PC-3 (cell line): ENCODE measurements at regions not wholly inside any gene's neighbourhood (a gene's known extent, or its start where the extent isn't known, plus 50 kb on each side); places are given as distances from the start of the nearest gene placed in this dataset.

Experiments used
- ATAC-seq: fragments of 200-7000 bp; cut with Tn5 transposase; 2 replicates; pipeline ENCODE4 v1.9.1; 2020; ENCODE audit warnings: mild to moderate bottlenecking, moderate library complexity
- BruUV-seq: library from RNA; stranded (reverse); fragments of 400-500 nt; replicated peaks from 2 replicates; lab custom pipeline; 2021; lab: Mats Ljungman, UMichigan
- CTCF ChIA-PET: fragments of 300-600 bp; sonication (Branson Sonifier 250); formaldehyde crosslinking; loops from one replicate; lab custom pipeline; 2022; ENCODE audit warnings: antibody characterized with exemption; lab: Charles Lee
- POLR2A ChIA-PET: fragments of 300-600 bp; sonication (Branson Sonifier 250); formaldehyde crosslinking; loops from one replicate; lab custom pipeline; 2022; ENCODE audit warnings: antibody characterized with exemption; ENCODE audit not compliant: unreplicated experiment; lab: Charles Lee
- DNase-seq: peaks from one replicate; pipeline ENCODE4 v3.0.0-alpha.2; 2015
- H2AFZ ChIP-seq: fragments of 300-600 bp; sonication (generic); 2 replicates; pipeline ENCODE4 v1.6.0; 2016; ENCODE audit warnings: antibody characterized with exemption, low read length
- H3F3A ChIP-seq: fragments of 300-600 bp; sonication (generic); one replicate; pipeline ENCODE4 v1.6.0; 2017; ENCODE audit warnings: antibody characterized with exemption, low read length, control low read depth, mild to moderate bottlenecking; ENCODE audit not compliant: unreplicated experiment
- H3K27ac ChIP-seq: fragments of 300-600 bp; sonication (generic); 2 replicates; pipeline ENCODE4 v1.5.1; 2016; ENCODE audit warnings: mild to moderate bottlenecking, low read length
- H3K27me3 ChIP-seq: fragments of 300-600 bp; sonication (generic); 2 replicates; pipeline ENCODE4 v1.6.1; 2016; ENCODE audit warnings: low read length, mixed read lengths
- H3K36me3 ChIP-seq: fragments of 300-600 bp; sonication (generic); 2 replicates; pipeline ENCODE4 v1.6.1; 2016; ENCODE audit warnings: low read depth, mixed run types, low read length, mixed read lengths
- H3K4me1 ChIP-seq: fragments of 300-600 bp; sonication (generic); 2 replicates; pipeline ENCODE4 v1.5.1; 2016; ENCODE audit warnings: low read length; ENCODE audit not compliant: insufficient read depth
- H3K4me2 ChIP-seq: fragments of 300-600 bp; sonication (generic); 2 replicates; pipeline ENCODE4 v1.6.0; 2016; ENCODE audit warnings: low read length
- H3K4me3 ChIP-seq: fragments of 300-600 bp; sonication (generic); 2 replicates; pipeline ENCODE4 v1.5.1; 2016; ENCODE audit warnings: mild to moderate bottlenecking, low read length, mixed read lengths
- H3K79me2 ChIP-seq: fragments of 300-600 bp; sonication (generic); 2 replicates; pipeline ENCODE4 v1.6.1; 2017; ENCODE audit warnings: low read length, mixed read lengths
- H3K9ac ChIP-seq: fragments of 300-600 bp; sonication (generic); 2 replicates; pipeline ENCODE4 v1.6.0; 2016; ENCODE audit warnings: mild to moderate bottlenecking, low read length
- H3K9me2 ChIP-seq: fragments of 300-600 bp; sonication (generic); replicated peaks from 2 replicates; pipeline ENCODE4 v1.6.1; 2016; ENCODE audit warnings: mixed run types, low read length, mixed read lengths
- H3K9me3 ChIP-seq: fragments of 300-600 bp; sonication (generic); 2 replicates; pipeline ENCODE4 v1.6.1; 2016; ENCODE audit warnings: low read length, mixed read lengths
- H4K20me1 ChIP-seq: fragments of 300-600 bp; sonication (generic); 2 replicates; pipeline ENCODE4 v1.6.1; 2016; ENCODE audit warnings: low read length, mixed read lengths
- EZH2 ChIP-seq: fragments of 300-600 bp; sonication (generic); IDR thresholded peaks from one replicate; pipeline ENCODE4 v1.6.1; 2017; ENCODE audit warnings: antibody characterized with exemption, mild to moderate bottlenecking, low read length; ENCODE audit not compliant: unreplicated experiment
- EZH2phosphoT487 ChIP-seq: fragments of 300-600 bp; sonication (generic); IDR thresholded peaks from 2 replicates; pipeline ENCODE4 v1.6.1; 2018; ENCODE audit warnings: mild to moderate bottlenecking, antibody characterized with exemption, low read length, borderline replicate concordance
- intact Hi-C: fragments of 100-400 bp; cut with micrococcal nuclease; formaldehyde crosslinking; loops from 2 replicates; pipeline ENCODE4 v1.9.0; 2023
- TF ChIP-seq, protein P1 (sequence below): fragments of 300-600 bp; sonication (generic); conservative IDR thresholded peaks from 2 replicates; pipeline ENCODE4 v1.5.1; 2017; ENCODE audit warnings: antibody characterized with exemption, low read depth, mild to moderate bottlenecking, low read length

DNA sequence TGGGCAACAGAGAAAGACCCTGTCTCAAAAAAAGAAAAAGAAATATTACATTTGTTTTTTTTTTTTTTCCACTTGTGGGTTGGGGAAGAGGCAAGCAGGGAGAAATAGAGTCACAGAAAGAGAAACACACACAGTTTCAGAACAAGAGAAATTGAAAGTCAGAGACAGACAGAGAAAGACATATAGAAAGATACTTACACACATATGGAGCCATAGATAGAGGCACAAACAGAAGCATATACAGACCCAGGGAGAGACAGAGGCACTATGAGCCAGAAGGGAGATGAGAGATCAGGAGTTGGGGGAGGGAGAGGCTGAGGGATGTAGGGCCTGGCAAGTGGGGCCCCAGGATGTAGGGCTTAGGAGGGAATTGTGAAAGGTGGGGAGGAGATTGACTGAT lies 55.2 kb upstream of the GIMD1 start:
- H3K27me3 ChIP-seq = no peaks in the 10 kb centered on the region
- intact Hi-C loops = no loop called here
- peaks cover 11% of the 10 kb centered on the region for H3K4me1 ChIP-seq
- no peak for ATAC-seq
- ChIA-PET POLR2A (no interaction called here), CTCF (no interaction called here)
- no peak overlapping the region for H2AFZ ChIP-seq
- H3K27ac ChIP-seq = no peak overlapping the region
- TF ChIP-seq, protein P1, sequence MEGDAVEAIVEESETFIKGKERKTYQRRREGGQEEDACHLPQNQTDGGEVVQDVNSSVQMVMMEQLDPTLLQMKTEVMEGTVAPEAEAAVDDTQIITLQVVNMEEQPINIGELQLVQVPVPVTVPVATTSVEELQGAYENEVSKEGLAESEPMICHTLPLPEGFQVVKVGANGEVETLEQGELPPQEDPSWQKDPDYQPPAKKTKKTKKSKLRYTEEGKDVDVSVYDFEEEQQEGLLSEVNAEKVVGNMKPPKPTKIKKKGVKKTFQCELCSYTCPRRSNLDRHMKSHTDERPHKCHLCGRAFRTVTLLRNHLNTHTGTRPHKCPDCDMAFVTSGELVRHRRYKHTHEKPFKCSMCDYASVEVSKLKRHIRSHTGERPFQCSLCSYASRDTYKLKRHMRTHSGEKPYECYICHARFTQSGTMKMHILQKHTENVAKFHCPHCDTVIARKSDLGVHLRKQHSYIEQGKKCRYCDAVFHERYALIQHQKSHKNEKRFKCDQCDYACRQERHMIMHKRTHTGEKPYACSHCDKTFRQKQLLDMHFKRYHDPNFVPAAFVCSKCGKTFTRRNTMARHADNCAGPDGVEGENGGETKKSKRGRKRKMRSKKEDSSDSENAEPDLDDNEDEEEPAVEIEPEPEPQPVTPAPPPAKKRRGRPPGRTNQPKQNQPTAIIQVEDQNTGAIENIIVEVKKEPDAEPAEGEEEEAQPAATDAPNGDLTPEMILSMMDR = no peak
- TF ChIP-seq EZH2 (no peak), EZH2phosphoT487 (no peak)
- no peaks in the 10 kb centered on the region for H3K79me2 ChIP-seq
- no peak overlapping the region for H3K9ac ChIP-seq
- H3K9me2 ChIP-seq = no peaks in the 10 kb centered on the region
- H3F3A ChIP-seq = no peaks in the 10 kb centered on the region
- H4K20me1 ChIP-seq = no peaks in the 10 kb centered on the region
- no peaks in the 10 kb centered on the region for H3K36me3 ChIP-seq
- BruUV-seq = no TSS peak
- no peak overlapping the region for H3K4me3 ChIP-seq
- no peak for DNase-seq
- no peak overlapping the region for H3K4me2 ChIP-seq
- H3K9me3 ChIP-seq = no peaks in the 10 kb centered on the region

DNA sequence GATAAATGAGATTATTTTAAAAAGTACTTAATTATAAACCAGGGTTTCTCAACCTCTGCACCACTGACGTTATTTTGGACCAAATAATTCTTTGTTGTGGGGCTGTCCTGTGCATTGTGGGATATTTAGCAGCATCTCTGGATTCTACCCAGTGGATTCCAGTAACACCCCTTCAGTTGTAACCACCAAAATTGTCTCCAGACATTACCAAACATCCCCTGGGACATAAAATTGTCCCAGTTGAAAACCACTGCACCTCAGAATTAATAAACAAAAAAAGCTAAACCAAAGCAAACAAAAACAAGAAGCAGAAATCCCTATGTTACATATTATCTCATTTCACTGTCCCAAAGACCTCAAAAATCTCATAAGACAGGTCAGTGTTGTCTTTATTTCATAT lies 54.2 kb upstream of the GIMD1 start:
- H3K36me3 ChIP-seq = no peaks in the 10 kb centered on the region
- no peaks in the 10 kb centered on the region for H3K79me2 ChIP-seq
- intact Hi-C loops = no loop called here
- no peak overlapping the region for H3K4me3 ChIP-seq
- TF ChIP-seq, protein P1 = no peak
- TF ChIP-seq EZH2phosphoT487 (no peak), EZH2 (no peak)
- no peaks in the 10 kb centered on the region for H3F3A ChIP-seq
- H3K27ac ChIP-seq = no peak overlapping the region
- H3K9ac ChIP-seq = no peak overlapping the region
- no peak overlapping the region for H3K4me2 ChIP-seq
- no peak for DNase-seq
- CTCF ChIA-PET = no interaction called here
- no peak for ATAC-seq
- H3K4me1 ChIP-seq = peaks cover 20% of the 10 kb centered on the region
- H2AFZ ChIP-seq = no peak overlapping the region
- no peaks in the 10 kb centered on the region for H3K27me3 ChIP-seq
- H4K20me1 ChIP-seq = no peaks in the 10 kb centered on the region
- H3K9me2 ChIP-seq = no peaks in the 10 kb centered on the region
- H3K9me3 ChIP-seq = no peaks in the 10 kb centered on the region
- POLR2A ChIA-PET = no interaction called here
- BruUV-seq = no TSS peak

DNA sequence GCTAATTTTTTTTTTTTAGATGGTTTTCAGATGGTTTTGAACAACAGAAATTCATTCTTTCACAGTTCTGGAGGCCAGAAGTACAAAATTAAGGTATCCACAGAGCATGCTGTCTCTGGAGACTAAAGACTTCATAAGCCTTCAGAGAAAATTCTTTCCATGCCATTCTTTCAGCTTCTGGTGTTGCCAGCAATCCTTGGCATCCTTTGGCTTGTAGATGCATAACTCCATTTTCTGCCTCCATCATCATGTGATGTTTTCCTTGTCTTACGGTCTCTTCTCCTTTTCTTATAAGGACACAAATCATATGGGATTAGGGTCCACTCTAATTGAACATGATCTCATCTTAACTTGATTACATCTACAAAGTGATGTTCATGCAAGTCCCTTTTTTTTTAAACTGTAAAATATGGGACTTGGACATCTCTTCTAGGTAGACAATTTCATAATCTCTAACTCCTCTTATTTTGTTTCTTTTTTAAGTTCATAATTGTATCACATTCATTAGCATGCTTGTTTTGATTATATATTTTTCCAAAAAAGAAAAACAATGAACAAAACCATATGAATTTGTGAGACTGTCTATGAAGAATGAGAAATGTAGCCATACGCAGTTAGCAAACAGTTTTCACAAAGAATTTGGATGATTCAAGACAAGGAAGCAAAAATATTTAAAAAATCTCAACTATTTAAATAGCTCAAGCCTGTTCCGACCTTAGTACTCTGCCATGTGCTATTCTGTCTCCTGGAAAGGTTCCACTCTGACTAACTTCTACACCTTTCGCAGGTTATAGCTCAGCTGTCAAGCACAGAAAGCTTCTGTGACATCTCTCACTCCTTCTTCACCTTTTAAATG lies 53.1 kb upstream of the GIMD1 start:
- Histone ChIP-seq H3K4me1 (peaks cover 21% of the 10 kb centered on the region), H3F3A (no peaks in the 10 kb centered on the region), H3K4me2 (peak overlapping the region; percentile 49), H3K79me2 (no peaks in the 10 kb centered on the region), H3K4me3 (no peak overlapping the region), H3K9ac (no peak overlapping the region), H3K36me3 (no peaks in the 10 kb centered on the region), H3K9me3 (no peaks in the 10 kb centered on the region), H3K27me3 (no peaks in the 10 kb centered on the region), H4K20me1 (no peaks in the 10 kb centered on the region), H2AFZ (0 out of 2 replicates have a peak overlapping the region, but pooled peaks have one; percentile 29), H3K27ac (no peak overlapping the region), H3K9me2 (no peaks in the 10 kb centered on the region)
- DNase-seq = peak; percentile 62
- no TSS peak for BruUV-seq
- POLR2A ChIA-PET = no interaction called here
- TF ChIP-seq EZH2 = no peak
- TF ChIP-seq EZH2phosphoT487 = no peak
- TF ChIP-seq, protein P1 = no peak
- peak; percentile 66 for ATAC-seq
- CTCF ChIA-PET = no interaction called here
- intact Hi-C loops = no loop called here
